HG03097 (cell line): ENCODE measurements at regions not wholly inside any gene's neighbourhood (a gene's known extent, or its start where the extent isn't known, plus 50 kb on each side); places are given as distances from the start of the nearest gene placed in this dataset.
"Not testable (repeated sequence)": the region's sequence is repeated elsewhere in the genome, so short reads cannot be mapped to it uniquely, and the experiment has no call there.

Experiments used
- ATAC-seq: cut with Tn5 transposase; IDR thresholded peaks from one replicate; pipeline ENCODE4 v1.9.1; 2021; ENCODE audit not compliant: unreplicated experiment, low FRiP score

- no peak for ATAC-seq
These were observed 54.4 kb downstream of the PRR18 start for GRCh38 chr6:166253778-166254204.

GRCh38 chr6:166253281-166253681 lies 54.9 kb downstream of the PRR18 start:
- no peak for ATAC-seq

GRCh38 chr6:166252601-166253000 lies 55.6 kb downstream of the PRR18 start:
- no peak for ATAC-seq

- ATAC-seq = no peak
These were observed 56.5 kb downstream of the PRR18 start for GRCh38 chr6:166251655-166252054.

- no peak for ATAC-seq
These were observed 57.0 kb downstream of the PRR18 start for GRCh38 chr6:166251211-166251610.

GRCh38 chr6:166249061-166249785 lies 59.0 kb downstream of the PRR18 start:
- not testable (repeated sequence) for ATAC-seq

- no peak for ATAC-seq
These were observed 63.0 kb downstream of the PRR18 start for GRCh38 chr6:166245148-166245547.

GRCh38 chr6:166244353-166245045 lies 63.7 kb downstream of the PRR18 start:
- ATAC-seq = peak; percentile 70

- no peak for ATAC-seq
These were observed 65.3 kb downstream of the PRR18 start for GRCh38 chr6:166242888-166243287.

GRCh38 chr6:166241974-166242373 lies 66.2 kb downstream of the PRR18 start:
- ATAC-seq = no peak

- ATAC-seq = no peak
These were observed 67.3 kb downstream of the PRR18 start for GRCh38 chr6:166240889-166241288.

- no peak for ATAC-seq
These were observed 70.0 kb upstream of the TBXT start for GRCh38 chr6:166237617-166238016.

GRCh38 chr6:166236596-166236995 lies 68.9 kb upstream of the TBXT start:
- ATAC-seq = no peak

GRCh38 chr6:166235666-166236292 lies 68.1 kb upstream of the TBXT start:
- no peak for ATAC-seq

GRCh38 chr6:166231181-166231580 lies 63.5 kb upstream of the TBXT start:
- not testable (repeated sequence) for ATAC-seq

- ATAC-seq = no peak
These were observed 61.3 kb upstream of the TBXT start for GRCh38 chr6:166228839-166229528.

GRCh38 chr6:166228425-166228824 lies 60.8 kb upstream of the TBXT start:
- ATAC-seq = no peak

- no peak for ATAC-seq
These were observed 55.4 kb upstream of the TBXT start for GRCh38 chr6:166223079-166223478.

- ATAC-seq = no peak
These were observed 55.0 kb upstream of the TBXT start for GRCh38 chr6:166222631-166223030.

GRCh38 chr6:166221636-166222035 lies 54.0 kb upstream of the TBXT start:
- ATAC-seq = no peak

GRCh38 chr6:166221040-166221439 lies 53.4 kb upstream of the TBXT start:
- ATAC-seq = no peak
